ENCODE measurements at regions not wholly inside any gene's neighbourhood (a gene's known extent, or its start where the extent isn't known, plus 50 kb on each side); places are given as distances from the start of the nearest gene placed in this dataset.

GRCh38 chr13:33441015-33441414, 155.5 kb upstream of the STARD13 start:
- TF ChIP-seq POLR2AphosphoS5 (IDR thresholded peaks at IDR 0.05; ENCODE audit: low read depth, low read length) (no peak), FOXP2 (optimal IDR thresholded peaks at IDR 0.05; ENCODE audit: borderline replicate concordance, extremely low read depth, extremely low read length, insufficient read depth) (no peak), TAF1 (IDR thresholded peaks at IDR 0.05; ENCODE audit: borderline replicate concordance, insufficient read depth, low read length) (no peak)
